HCT116 (cell line): ENCODE measurements at regions not wholly inside any gene's neighbourhood (a gene's known extent, or its start where the extent isn't known, plus 50 kb on each side); places are given as distances from the start of the nearest gene placed in this dataset.

Experiments used
- ATAC-seq: fragments of 200-7000 bp; cut with Tn5 transposase; 2 replicates; pipeline ENCODE4 v1.9.1; 2020; ENCODE audit warnings: mild to moderate bottlenecking, moderate library complexity
- BruUV-seq: library from RNA; stranded (reverse); fragments of 400-500 nt; replicated peaks from 2 replicates; lab custom pipeline; 2021; lab: Mats Ljungman, UMichigan
- CTCF ChIA-PET: fragments of 300-600 bp; sonication (Branson Sonifier 250); formaldehyde crosslinking; loops from one replicate; lab custom pipeline; 2021; ENCODE audit warnings: antibody characterized with exemption; lab: Charles Lee
- POLR2A ChIA-PET: fragments of 300-600, 350-600 bp; sonication (Branson Sonifier 250); formaldehyde crosslinking; loops from one replicate; lab custom pipeline; 2021; ENCODE audit warnings: antibody characterized with exemption; lab: Charles Lee
- RAD21 ChIA-PET, 2 experiments: fragments of 300-600 bp; sonication (Branson Sonifier 250); formaldehyde crosslinking; loops; one replicate each; lab custom pipeline; 2023; ENCODE audit warnings: low total read pairs in 2 of 2; ENCODE audit not compliant: uncharacterized antibody in 2 of 2, unreplicated experiment in 2 of 2, low non-redundant PET in 1 of 2; lab: Charles Lee
- DNase-seq: peaks from one replicate; pipeline ENCODE4 v3.0.0-alpha.2; 2010; ENCODE audit warnings: low read depth, low spot score
- H2AFZ ChIP-seq: fragments of 200-600 bp; shearing (Covaris generic), sonication (generic); 2 replicates; pipeline ENCODE4 v1.6.1; 2017; ENCODE audit warnings: low read depth, mixed run types, mixed read lengths, antibody characterized with exemption, low read length; ENCODE audit not compliant: poor library complexity, severe bottlenecking
- H3K27ac ChIP-seq: 2 replicates; pipeline ENCODE4 v1.5.1; 2012; ENCODE audit warnings: low read depth, low read length
- H3K27me3 ChIP-seq: fragments of 200-600 bp; sonication (generic); 2 replicates; pipeline ENCODE4 v1.6.1; 2016; ENCODE audit warnings: mixed run types, low read length, mixed read lengths; ENCODE audit not compliant: insufficient read depth
- H3K36me3 ChIP-seq, 2 experiments: fragments of 200-500 bp in 1 of 2; fragments of 200-600 bp in 1 of 2; sonication (Bioruptor generic) in 1 of 2; sonication (generic) in 1 of 2; 2 replicates each; pipeline versions ENCODE4 v1.5.1 to v1.6.1; 2014 to 2016; ENCODE audit warnings: low read length in 2 of 2, inconsistent platforms in 1 of 2, mixed read lengths in 1 of 2, mixed run types in 1 of 2; ENCODE audit not compliant: insufficient read depth in 2 of 2, control insufficient read depth in 1 of 2
- H3K4me1 ChIP-seq, 2 experiments: fragments of 200-600 bp in 1 of 2; sonication (generic) in 1 of 2; 2 replicates each; pipeline versions ENCODE4 v1.5.1 to v1.6.1; 2012 to 2017; ENCODE audit warnings: low read length in 2 of 2, inconsistent platforms in 1 of 2, mild to moderate bottlenecking in 1 of 2, mixed read lengths in 1 of 2, mixed run types in 1 of 2, moderate library complexity in 1 of 2; ENCODE audit not compliant: insufficient read depth in 2 of 2, control insufficient read depth in 1 of 2
- H3K4me2 ChIP-seq: fragments of 200-600 bp; sonication (generic); 2 replicates; pipeline ENCODE4 v1.6.1; 2017; ENCODE audit warnings: mixed run types, low read length, mixed read lengths
- H3K4me3 ChIP-seq, 2 experiments: fragments of 200-600 bp in 1 of 2; sonication (generic) in 1 of 2; replicated peaks in 1 of 2; 2 replicates each; pipeline ENCODE4 v1.5.1; 2011 to 2016; ENCODE audit warnings: low read length in 2 of 2, control low read depth in 1 of 2, low read depth in 1 of 2, mild to moderate bottlenecking in 1 of 2, mixed read lengths in 1 of 2, mixed run types in 1 of 2
- H3K79me2 ChIP-seq: fragments of 200-600 bp; sonication (generic); 2 replicates; pipeline ENCODE4 v1.6.1; 2017; ENCODE audit warnings: mild to moderate bottlenecking, mixed run types, low read length, moderate library complexity, mixed read lengths; ENCODE audit not compliant: insufficient read depth
- H3K9ac ChIP-seq: fragments of 200-600 bp; sonication (generic); 2 replicates; pipeline ENCODE4 v1.6.1; 2016; ENCODE audit warnings: low read length, mixed read lengths
- H3K9me2 ChIP-seq: fragments of 200-600 bp; sonication (generic), shearing (Covaris generic); 2 replicates; pipeline ENCODE4 v1.6.1; 2017; ENCODE audit warnings: mixed run types, mild to moderate bottlenecking, moderate library complexity; ENCODE audit not compliant: insufficient read depth
- H3K9me3 ChIP-seq, 2 experiments: fragments of 200-500 bp in 1 of 2; fragments of 200-600 bp in 1 of 2; sonication (Bioruptor generic) in 1 of 2; sonication (generic) in 1 of 2; 2 replicates each; pipeline ENCODE4 v1.6.1; 2014 to 2017; ENCODE audit warnings: low read length in 2 of 2, mixed read lengths in 2 of 2, inconsistent platforms in 1 of 2, low read depth in 1 of 2, mild to moderate bottlenecking in 1 of 2, mixed run types in 1 of 2, moderate library complexity in 1 of 2; ENCODE audit not compliant: control insufficient read depth in 1 of 2, insufficient read depth in 1 of 2
- H4K20me1 ChIP-seq: fragments of 200-600 bp; sonication (generic), shearing (Covaris generic); 2 replicates; pipeline ENCODE4 v1.6.1; 2017; ENCODE audit warnings: mixed run types, mild to moderate bottlenecking, moderate library complexity; ENCODE audit not compliant: insufficient read depth
- EZH2 ChIP-seq: fragments of 200-600 bp; sonication (generic); IDR thresholded peaks from 2 replicates; pipeline ENCODE4 v1.6.1; 2017; ENCODE audit warnings: antibody characterized with exemption, mixed run types
- JUND ChIP-seq: IDR thresholded peaks from 2 replicates; pipeline ENCODE4 v1.6.1; 2012
- SIN3A ChIP-seq: IDR thresholded peaks from 2 replicates; pipeline ENCODE4 v1.6.1; 2012; ENCODE audit warnings: low read depth
- TCF7L2 ChIP-seq: IDR thresholded peaks from 2 replicates; pipeline ENCODE4 v1.7.0; 2011; ENCODE audit warnings: borderline replicate concordance, inconsistent platforms; ENCODE audit not compliant: insufficient read depth, insufficient read length; ENCODE audit errors: extremely low read depth
- ZNF274 ChIP-seq: fragments of 200-500 bp; sonication (Bioruptor generic); IDR thresholded peaks from 2 replicates; pipeline ENCODE4 v1.6.1; 2014; ENCODE audit warnings: mild to moderate bottlenecking, low read depth, low read length, inconsistent platforms
- intact Hi-C: fragments of 100-400 bp; cut with micrococcal nuclease; formaldehyde crosslinking; loops from 2 replicates; pipeline ENCODE4 v1.10.0; 2022
- TF ChIP-seq, protein P1 (sequence below): IDR thresholded peaks from 2 replicates; pipeline ENCODE4 v1.6.1; 2012; ENCODE audit warnings: low read depth
- TF ChIP-seq, protein P2 (sequence below): IDR thresholded peaks from 2 replicates; pipeline ENCODE4 v1.6.1; 2011; ENCODE audit warnings: mild to moderate bottlenecking, low read length, moderate library complexity; ENCODE audit not compliant: insufficient replicate concordance; ENCODE audit errors: extremely low read depth

DNA sequence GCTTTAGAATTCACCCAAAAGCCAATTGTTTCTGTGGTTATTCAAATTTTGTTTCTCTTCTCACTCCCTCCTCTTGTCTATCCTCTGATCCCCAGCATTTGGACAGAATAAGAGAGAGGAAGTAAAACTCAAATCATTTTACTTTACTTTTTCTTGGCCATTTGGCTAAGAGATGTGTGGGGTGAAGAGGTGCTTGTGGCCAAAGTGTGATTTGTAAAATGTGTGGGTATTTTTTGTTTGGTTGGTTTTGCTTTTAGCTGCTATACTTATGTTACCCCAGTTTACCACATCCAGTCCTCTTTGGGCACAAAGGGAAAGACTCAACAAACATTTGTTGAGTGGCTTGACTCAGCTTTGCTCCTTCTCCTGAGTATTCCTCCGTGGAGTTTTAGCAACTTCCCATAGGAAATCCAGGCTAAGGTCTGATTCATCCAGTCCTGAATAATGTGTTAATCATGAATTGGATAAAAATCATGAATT lies 109.1 kb upstream of the CYP1B1 start:
- BruUV-seq = no TSS peak
- H3K36me3 ChIP-seq = no peaks in the 10 kb centered on the region
- RAD21 ChIA-PET = no interaction called here
- H3K79me2 ChIP-seq = no peaks in the 10 kb centered on the region
- no peaks in the 10 kb centered on the region for H3K27me3 ChIP-seq
- H3K9me3 ChIP-seq = no peaks in the 10 kb centered on the region
- intact Hi-C loops = no loop called here
- H4K20me1 ChIP-seq = no peaks in the 10 kb centered on the region
- CTCF ChIA-PET = no interaction called here
- no peak overlapping the region for H3K9ac ChIP-seq
- no peak overlapping the region for H3K4me3 ChIP-seq
- no peak overlapping the region for H3K4me2 ChIP-seq
- H3K9me2 ChIP-seq = no peaks in the 10 kb centered on the region
- no peak for ATAC-seq
- POLR2A ChIA-PET = no interaction called here
- no peaks in the 10 kb centered on the region for H3K4me1 ChIP-seq
- TF ChIP-seq JUND (no peak), SIN3A (no peak), TCF7L2 (no peak), ZNF274 (no peak), EZH2 (no peak)
- TF ChIP-seq, protein P1, sequence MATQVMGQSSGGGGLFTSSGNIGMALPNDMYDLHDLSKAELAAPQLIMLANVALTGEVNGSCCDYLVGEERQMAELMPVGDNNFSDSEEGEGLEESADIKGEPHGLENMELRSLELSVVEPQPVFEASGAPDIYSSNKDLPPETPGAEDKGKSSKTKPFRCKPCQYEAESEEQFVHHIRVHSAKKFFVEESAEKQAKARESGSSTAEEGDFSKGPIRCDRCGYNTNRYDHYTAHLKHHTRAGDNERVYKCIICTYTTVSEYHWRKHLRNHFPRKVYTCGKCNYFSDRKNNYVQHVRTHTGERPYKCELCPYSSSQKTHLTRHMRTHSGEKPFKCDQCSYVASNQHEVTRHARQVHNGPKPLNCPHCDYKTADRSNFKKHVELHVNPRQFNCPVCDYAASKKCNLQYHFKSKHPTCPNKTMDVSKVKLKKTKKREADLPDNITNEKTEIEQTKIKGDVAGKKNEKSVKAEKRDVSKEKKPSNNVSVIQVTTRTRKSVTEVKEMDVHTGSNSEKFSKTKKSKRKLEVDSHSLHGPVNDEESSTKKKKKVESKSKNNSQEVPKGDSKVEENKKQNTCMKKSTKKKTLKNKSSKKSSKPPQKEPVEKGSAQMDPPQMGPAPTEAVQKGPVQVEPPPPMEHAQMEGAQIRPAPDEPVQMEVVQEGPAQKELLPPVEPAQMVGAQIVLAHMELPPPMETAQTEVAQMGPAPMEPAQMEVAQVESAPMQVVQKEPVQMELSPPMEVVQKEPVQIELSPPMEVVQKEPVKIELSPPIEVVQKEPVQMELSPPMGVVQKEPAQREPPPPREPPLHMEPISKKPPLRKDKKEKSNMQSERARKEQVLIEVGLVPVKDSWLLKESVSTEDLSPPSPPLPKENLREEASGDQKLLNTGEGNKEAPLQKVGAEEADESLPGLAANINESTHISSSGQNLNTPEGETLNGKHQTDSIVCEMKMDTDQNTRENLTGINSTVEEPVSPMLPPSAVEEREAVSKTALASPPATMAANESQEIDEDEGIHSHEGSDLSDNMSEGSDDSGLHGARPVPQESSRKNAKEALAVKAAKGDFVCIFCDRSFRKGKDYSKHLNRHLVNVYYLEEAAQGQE = no peak
- TF ChIP-seq, protein P2, sequence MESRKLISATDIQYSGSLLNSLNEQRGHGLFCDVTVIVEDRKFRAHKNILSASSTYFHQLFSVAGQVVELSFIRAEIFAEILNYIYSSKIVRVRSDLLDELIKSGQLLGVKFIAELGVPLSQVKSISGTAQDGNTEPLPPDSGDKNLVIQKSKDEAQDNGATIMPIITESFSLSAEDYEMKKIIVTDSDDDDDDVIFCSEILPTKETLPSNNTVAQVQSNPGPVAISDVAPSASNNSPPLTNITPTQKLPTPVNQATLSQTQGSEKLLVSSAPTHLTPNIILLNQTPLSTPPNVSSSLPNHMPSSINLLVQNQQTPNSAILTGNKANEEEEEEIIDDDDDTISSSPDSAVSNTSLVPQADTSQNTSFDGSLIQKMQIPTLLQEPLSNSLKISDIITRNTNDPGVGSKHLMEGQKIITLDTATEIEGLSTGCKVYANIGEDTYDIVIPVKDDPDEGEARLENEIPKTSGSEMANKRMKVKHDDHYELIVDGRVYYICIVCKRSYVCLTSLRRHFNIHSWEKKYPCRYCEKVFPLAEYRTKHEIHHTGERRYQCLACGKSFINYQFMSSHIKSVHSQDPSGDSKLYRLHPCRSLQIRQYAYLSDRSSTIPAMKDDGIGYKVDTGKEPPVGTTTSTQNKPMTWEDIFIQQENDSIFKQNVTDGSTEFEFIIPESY = no peak
- TF ChIP-seq, all 23 proteins: peak for 0
- Histone ChIP-seq H2AFZ (no peak overlapping the region), H3K27ac (no peak overlapping the region)
- DNase-seq = no peak
